Endothelial cell of umbilical vein (primary cell): ENCODE measurements at regions not wholly inside any gene's neighbourhood (a gene's known extent, or its start where the extent isn't known, plus 50 kb on each side); places are given as distances from the start of the nearest gene placed in this dataset.

Experiments used
- BruUV-seq: library from RNA; stranded (reverse); fragments of 400-500 nt; replicated peaks from 2 replicates; lab custom pipeline; 2021; lab: Mats Ljungman, UMichigan
- CTCF ChIA-PET: fragments of 300-600, 350-600 bp; sonication (Branson Sonifier 250); formaldehyde crosslinking; loops from one replicate; lab custom pipeline; 2021; ENCODE audit warnings: antibody characterized with exemption, inconsistent platforms; lab: Charles Lee
- POLR2A ChIA-PET: fragments of 300-600, 350-600 bp; sonication (Branson Sonifier 250); formaldehyde crosslinking; loops from one replicate; lab custom pipeline; 2021; ENCODE audit warnings: antibody characterized with exemption, inconsistent platforms; lab: Charles Lee
- DNase-seq: peaks from one replicate; pipeline ENCODE4 v3.0.0-alpha.2; 2011; ENCODE audit warnings: low read depth, low spot score
- FAIRE-seq: peaks from 2 replicates; lab custom pipeline; 2011; peaks lifted over from hg19 to GRCh38; lab: Jason Lieb, UNC
- H2AFZ ChIP-seq: 2 replicates; pipeline ENCODE4 v1.6.0; 2012; ENCODE audit warnings: low read depth, low read length, control low read depth, inconsistent platforms
- H3K27ac ChIP-seq: 2 replicates; pipeline ENCODE4 v1.5.1; 2011; ENCODE audit warnings: low read depth, mild to moderate bottlenecking, control low read depth, low read length, moderate library complexity; ENCODE audit not compliant: insufficient read depth
- H3K27me3 ChIP-seq, 2 experiments: 2 replicates each; pipeline versions ENCODE4 v1.6.0 to v1.6.1; 2011; ENCODE audit warnings: low read length in 2 of 2, mixed read lengths in 1 of 2; ENCODE audit not compliant: control insufficient read depth in 2 of 2, insufficient read depth in 2 of 2
- H3K36me3 ChIP-seq, 2 experiments: 2 replicates in 1 of 2; 3 replicates in 1 of 2; pipeline ENCODE4 v1.5.1; 2011; ENCODE audit warnings: low read length in 2 of 2, mild to moderate bottlenecking in 1 of 2, moderate library complexity in 1 of 2; ENCODE audit not compliant: control insufficient read depth in 2 of 2, insufficient read depth in 2 of 2; ENCODE audit errors: extremely low read depth in 1 of 2
- H3K4me1 ChIP-seq: 3 replicates; pipeline ENCODE4 v1.5.1; 2011; ENCODE audit warnings: mild to moderate bottlenecking, low read length; ENCODE audit not compliant: control insufficient read depth, insufficient read depth; ENCODE audit errors: extremely low read depth
- H3K4me2 ChIP-seq: 2 replicates; pipeline ENCODE4 v1.6.1; 2011; ENCODE audit warnings: low read length, control low read depth, mixed read lengths; ENCODE audit not compliant: insufficient read depth
- H3K4me3 ChIP-seq, 3 experiments: fragments of 200-600 bp in 1 of 3; sonication (generic), shearing (Covaris generic) in 1 of 3; replicated peaks in 1 of 3; 2 replicates each; pipeline ENCODE4 v1.5.1; 2011 to 2016; ENCODE audit warnings: control low read depth in 3 of 3, low read length in 3 of 3, mild to moderate bottlenecking in 2 of 3, inconsistent platforms in 1 of 3, low read depth in 1 of 3, moderate library complexity in 1 of 3; ENCODE audit not compliant: insufficient read depth in 1 of 3
- H3K79me2 ChIP-seq: 2 replicates; pipeline ENCODE4 v1.6.0; 2012; ENCODE audit warnings: low read length, inconsistent platforms; ENCODE audit not compliant: control insufficient read depth, insufficient read depth
- H3K9ac ChIP-seq: replicated peaks from 2 replicates; pipeline ENCODE3; 2011; ENCODE audit warnings: low read length, control low read depth; ENCODE audit not compliant: insufficient read depth; ENCODE audit errors: extremely low read depth
- H3K9me1 ChIP-seq: replicated peaks from 3 replicates; pipeline ENCODE4 v1.6.0; 2011; ENCODE audit warnings: mild to moderate bottlenecking, low read length; ENCODE audit not compliant: control insufficient read depth, insufficient read depth; ENCODE audit errors: extremely low read depth
- H3K9me3 ChIP-seq: replicated peaks from 2 replicates; pipeline ENCODE4 v1.5.1; 2012; ENCODE audit warnings: low read length, inconsistent platforms; ENCODE audit not compliant: control insufficient read depth, insufficient read depth
- H4K20me1 ChIP-seq: replicated peaks from 2 replicates; pipeline ENCODE3; 2011; ENCODE audit warnings: mild to moderate bottlenecking, low read length; ENCODE audit not compliant: control insufficient read depth, insufficient read depth; ENCODE audit errors: extremely low read depth
- CTCF ChIP-seq, 2 donors: IDR thresholded peaks; 1 replicate in 1 of 2; 2 replicates in 1 of 2; pipeline ENCODE4 v1.5.1; 2011; ENCODE audit warnings: low read length in 2 of 2, mild to moderate bottlenecking in 2 of 2, moderate library complexity in 2 of 2, control low read depth in 1 of 2, inconsistent platforms in 1 of 2, low read depth in 1 of 2; ENCODE audit not compliant: insufficient read depth in 1 of 2; ENCODE audit errors: extremely low read depth in 1 of 2
- EZH2 ChIP-seq: IDR thresholded peaks from 2 replicates; pipeline ENCODE4 v1.6.1; 2012; ENCODE audit warnings: borderline replicate concordance, low read depth, mild to moderate bottlenecking, moderate library complexity, low read length, inconsistent platforms; ENCODE audit not compliant: severe bottlenecking
- FOS ChIP-seq: IDR thresholded peaks from 2 replicates; pipeline ENCODE4 v1.6.1; 2011; ENCODE audit warnings: mild to moderate bottlenecking, low read length, moderate library complexity, borderline replicate concordance; ENCODE audit not compliant: insufficient read depth
- GATA2 ChIP-seq: IDR thresholded peaks from 2 replicates; pipeline ENCODE4 v1.7.0; 2011; ENCODE audit warnings: low read depth, mild to moderate bottlenecking, moderate library complexity, mixed read lengths, low read length; ENCODE audit not compliant: insufficient read length, insufficient read depth
- JUN ChIP-seq: IDR thresholded peaks from 2 replicates; pipeline ENCODE4 v1.6.1; 2011; ENCODE audit warnings: borderline replicate concordance, low read depth; ENCODE audit not compliant: insufficient read length, insufficient read depth
- MAX ChIP-seq: IDR thresholded peaks from 2 replicates; pipeline ENCODE4 v1.6.1; 2011; ENCODE audit not compliant: insufficient read depth, insufficient read length
- MYC ChIP-seq: IDR thresholded peaks from one replicate; pipeline ENCODE4 v1.6.1; 2011; ENCODE audit warnings: mild to moderate bottlenecking, low read depth, low read length
- POLR2A ChIP-seq: IDR thresholded peaks from 2 replicates; pipeline ENCODE4 v1.6.1; 2012; ENCODE audit warnings: low read depth, mild to moderate bottlenecking, control low read depth, low read length
- POLR2AphosphoS5 ChIP-seq: IDR thresholded peaks from 2 replicates; pipeline ENCODE4 v1.6.1; 2012; ENCODE audit warnings: low read depth, mild to moderate bottlenecking, control low read depth, low read length, moderate library complexity; ENCODE audit not compliant: insufficient read depth
- dilution Hi-C: fragments of 300-500 bp; cut with MboI; formaldehyde crosslinking; loops from one replicate; pipeline ENCODE4 v1.15.0; 2019; ENCODE audit warnings: low sequenced_read_pairs; ENCODE audit not compliant: extremely low pct_ligation_motif_present
- intact Hi-C: fragments of 100-400 bp; cut with micrococcal nuclease; formaldehyde crosslinking; loops from one replicate; pipeline ENCODE4 v1.10.0; 2022

GRCh38 chr9:38162332-38163211 lies 93.5 kb upstream of the SHB start:
- DNase-seq, result no peak
- CTCF ChIA-PET, result interaction anchor here (0.8 to 4.8 kb wide), 5 partner anchors 9 to 303 kb away, joined by 3 to 130 read pairs (median 3); partner anchors contain the start of gene SLC25A51

More at GRCh38 chr9:38162332-38163211, 93.5 kb upstream of the SHB start:
- Histone ChIP-seq H3K27me3 (peaks cover 0 to 3% of the 10 kb centered on the region in 2 experiments), H3K9me3 (no peaks in the 10 kb centered on the region), H3K4me3 (no peak overlapping the region), H3K36me3 (no peaks in the 10 kb centered on the region), H3K4me1 (no peaks in the 10 kb centered on the region), H3K9ac (no peak overlapping the region), H3K79me2 (no peaks in the 10 kb centered on the region), H3K27ac (no peak overlapping the region), H4K20me1 (no peaks in the 10 kb centered on the region), H3K9me1 (no peaks in the 10 kb centered on the region), H2AFZ (no peak overlapping the region), H3K4me2 (no peak overlapping the region)
- intact Hi-C loops, result loop anchor here (10.0 kb wide), 1 partner anchor 202 kb away; no protein-coding TSS in a partner anchor
- TF ChIP-seq FOS (no peak), POLR2AphosphoS5 (no peak), CTCF (IDR thresholded peaks at IDR 0.05; ENCODE audit: extremely low read depth in 1 of 2, insufficient read depth in 1 of 2, low read depth in 1 of 2, low read length in 2 of 2) (no peak), EZH2 (no peak), POLR2A (no peak), MYC (no peak), GATA2 (no peak), JUN (no peak), MAX (no peak)
- no TSS peak for BruUV-seq
- POLR2A ChIA-PET, result no interaction called here
- dilution Hi-C loops, result no loop called here
- FAIRE-seq, result no peak
